ENCODE measurements at regions not wholly inside any gene's neighbourhood (a gene's known extent, or its start where the extent isn't known, plus 50 kb on each side); places are given as distances from the start of the nearest gene placed in this dataset.

- TF ChIP-seq CTCF (optimal IDR thresholded peaks at IDR 0.05 in 1 of 3, IDR thresholded peaks at IDR 0.05 in 1 of 3, conservative IDR thresholded peaks at IDR 0.05 in 1 of 3; ENCODE audit: extremely low read depth in 1 of 3, insufficient read depth in 2 of 3, low read length in 3 of 3) (no peak), EZH2 (IDR thresholded peaks at IDR 0.05; ENCODE audit: low read length) (no peak)
Observed at GRCh38 chr2:223230352-223230751, 178.4 kb downstream of the KCNE4 start.

Data from keratinocyte (primary cell).